Ishikawa (cell line): ENCODE measurements at regions not wholly inside any gene's neighbourhood (a gene's known extent, or its start where the extent isn't known, plus 50 kb on each side); places are given as distances from the start of the nearest gene placed in this dataset.

Experiments
- CEBPB ChIP-seq: IDR thresholded peaks from 2 replicates; pipeline ENCODE4 v1.6.1; 2012
- CREB1 ChIP-seq: IDR thresholded peaks from 2 replicates; pipeline ENCODE4 v1.6.1; 2012; ENCODE audit warnings: low read depth
- EGR1 ChIP-seq: IDR thresholded peaks from 2 replicates; pipeline ENCODE4 v1.6.1; 2012
- EP300 ChIP-seq: IDR thresholded peaks from 2 replicates; pipeline ENCODE4 v1.6.1; 2012; ENCODE audit warnings: borderline replicate concordance
- FOXM1 ChIP-seq: IDR thresholded peaks from 2 replicates; pipeline ENCODE4 v1.6.1; 2012; ENCODE audit warnings: low read depth, borderline replicate concordance
- RAD21 ChIP-seq: IDR thresholded peaks from 2 replicates; pipeline ENCODE4 v1.6.1; 2012; ENCODE audit warnings: low read depth
- REST ChIP-seq: IDR thresholded peaks from 2 replicates; pipeline ENCODE4 v1.6.1; 2012; ENCODE audit warnings: low read depth, mild to moderate bottlenecking
- TAF1 ChIP-seq: IDR thresholded peaks from 2 replicates; pipeline ENCODE4 v1.6.1; 2012; ENCODE audit warnings: low read depth, mild to moderate bottlenecking
- TCF12 ChIP-seq: IDR thresholded peaks from 2 replicates; pipeline ENCODE4 v1.6.1; 2012; ENCODE audit warnings: low read depth
- TEAD4 ChIP-seq: IDR thresholded peaks from 2 replicates; pipeline ENCODE4 v1.6.1; 2012
- ZBTB7A ChIP-seq: IDR thresholded peaks from 2 replicates; pipeline ENCODE4 v1.6.1; 2012; ENCODE audit warnings: low read depth
- TF ChIP-seq, protein P1 (sequence below): IDR thresholded peaks from 2 replicates; pipeline ENCODE4 v1.6.1; 2012

DNA sequence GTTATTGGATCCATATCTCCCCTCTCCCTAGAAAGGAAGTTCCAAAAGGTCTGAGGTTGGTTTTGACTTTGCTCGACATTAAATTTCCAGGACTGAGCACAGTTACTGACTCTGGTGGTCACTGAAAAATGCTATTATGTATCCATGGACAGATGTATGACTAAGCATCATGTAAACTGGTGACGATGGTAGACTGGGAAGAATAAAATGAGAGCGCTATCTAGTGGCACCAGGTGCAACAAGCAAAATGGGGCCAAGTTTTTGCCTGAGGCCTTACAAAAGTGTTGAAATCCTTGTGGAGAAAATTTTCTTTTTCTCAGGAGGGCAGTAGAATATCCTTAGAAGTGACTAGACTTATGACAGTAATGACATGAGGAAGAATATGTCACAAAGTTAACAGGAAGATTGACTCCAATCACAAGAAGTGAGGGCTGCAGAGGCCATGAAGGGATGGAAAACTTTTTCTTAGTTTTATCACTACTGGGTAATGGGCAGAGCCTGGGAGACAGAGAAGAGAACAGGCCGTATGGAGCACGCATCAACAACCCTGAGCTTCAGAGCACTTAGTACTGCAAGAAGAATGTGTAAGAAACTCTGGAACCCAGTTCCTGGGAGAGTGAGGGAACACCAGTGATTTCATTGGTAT lies 88.9 kb upstream of the ELOVL5 start:
- TF ChIP-seq TAF1 (no peak), EP300 (no peak), REST (no peak), CEBPB (no peak), TEAD4 (no peak), RAD21 (peak; percentile 83), TCF12 (no peak), ZBTB7A (no peak), FOXM1 (no peak), CREB1 (no peak), EGR1 (no peak)
- TF ChIP-seq, protein P1, sequence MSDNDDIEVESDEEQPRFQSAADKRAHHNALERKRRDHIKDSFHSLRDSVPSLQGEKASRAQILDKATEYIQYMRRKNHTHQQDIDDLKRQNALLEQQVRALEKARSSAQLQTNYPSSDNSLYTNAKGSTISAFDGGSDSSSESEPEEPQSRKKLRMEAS = no peak
